Endothelial cell of umbilical vein (primary cell): ENCODE measurements at regions not wholly inside any gene's neighbourhood (a gene's known extent, or its start where the extent isn't known, plus 50 kb on each side); places are given as distances from the start of the nearest gene placed in this dataset.

Experiments
- BruUV-seq: library from RNA; stranded (reverse); fragments of 400-500 nt; replicated peaks from 2 replicates; lab custom pipeline; 2021; lab: Mats Ljungman, UMichigan
- CTCF ChIA-PET: fragments of 300-600, 350-600 bp; sonication (Branson Sonifier 250); formaldehyde crosslinking; loops from one replicate; lab custom pipeline; 2021; ENCODE audit warnings: antibody characterized with exemption, inconsistent platforms; lab: Charles Lee
- POLR2A ChIA-PET: fragments of 300-600, 350-600 bp; sonication (Branson Sonifier 250); formaldehyde crosslinking; loops from one replicate; lab custom pipeline; 2021; ENCODE audit warnings: antibody characterized with exemption, inconsistent platforms; lab: Charles Lee
- DNase-seq: peaks from one replicate; pipeline ENCODE4 v3.0.0-alpha.2; 2011; ENCODE audit warnings: low read depth, low spot score
- FAIRE-seq: peaks from 2 replicates; lab custom pipeline; 2011; peaks lifted over from hg19 to GRCh38; lab: Jason Lieb, UNC
- H2AFZ ChIP-seq: 2 replicates; pipeline ENCODE4 v1.6.0; 2012; ENCODE audit warnings: low read depth, low read length, control low read depth, inconsistent platforms
- H3K27ac ChIP-seq: 2 replicates; pipeline ENCODE4 v1.5.1; 2011; ENCODE audit warnings: low read depth, mild to moderate bottlenecking, control low read depth, low read length, moderate library complexity; ENCODE audit not compliant: insufficient read depth
- H3K27me3 ChIP-seq, 2 experiments: 2 replicates each; pipeline versions ENCODE4 v1.6.0 to v1.6.1; 2011; ENCODE audit warnings: low read length in 2 of 2, mixed read lengths in 1 of 2; ENCODE audit not compliant: control insufficient read depth in 2 of 2, insufficient read depth in 2 of 2
- H3K36me3 ChIP-seq, 2 experiments: 2 replicates in 1 of 2; 3 replicates in 1 of 2; pipeline ENCODE4 v1.5.1; 2011; ENCODE audit warnings: low read length in 2 of 2, mild to moderate bottlenecking in 1 of 2, moderate library complexity in 1 of 2; ENCODE audit not compliant: control insufficient read depth in 2 of 2, insufficient read depth in 2 of 2; ENCODE audit errors: extremely low read depth in 1 of 2
- H3K4me1 ChIP-seq: 3 replicates; pipeline ENCODE4 v1.5.1; 2011; ENCODE audit warnings: mild to moderate bottlenecking, low read length; ENCODE audit not compliant: control insufficient read depth, insufficient read depth; ENCODE audit errors: extremely low read depth
- H3K4me2 ChIP-seq: 2 replicates; pipeline ENCODE4 v1.6.1; 2011; ENCODE audit warnings: low read length, control low read depth, mixed read lengths; ENCODE audit not compliant: insufficient read depth
- H3K4me3 ChIP-seq, 3 experiments: fragments of 200-600 bp in 1 of 3; sonication (generic), shearing (Covaris generic) in 1 of 3; replicated peaks in 1 of 3; 2 replicates each; pipeline ENCODE4 v1.5.1; 2011 to 2016; ENCODE audit warnings: control low read depth in 3 of 3, low read length in 3 of 3, mild to moderate bottlenecking in 2 of 3, inconsistent platforms in 1 of 3, low read depth in 1 of 3, moderate library complexity in 1 of 3; ENCODE audit not compliant: insufficient read depth in 1 of 3
- H3K79me2 ChIP-seq: 2 replicates; pipeline ENCODE4 v1.6.0; 2012; ENCODE audit warnings: low read length, inconsistent platforms; ENCODE audit not compliant: control insufficient read depth, insufficient read depth
- H3K9ac ChIP-seq: replicated peaks from 2 replicates; pipeline ENCODE3; 2011; ENCODE audit warnings: low read length, control low read depth; ENCODE audit not compliant: insufficient read depth; ENCODE audit errors: extremely low read depth
- H3K9me1 ChIP-seq: replicated peaks from 3 replicates; pipeline ENCODE4 v1.6.0; 2011; ENCODE audit warnings: mild to moderate bottlenecking, low read length; ENCODE audit not compliant: control insufficient read depth, insufficient read depth; ENCODE audit errors: extremely low read depth
- H3K9me3 ChIP-seq: replicated peaks from 2 replicates; pipeline ENCODE4 v1.5.1; 2012; ENCODE audit warnings: low read length, inconsistent platforms; ENCODE audit not compliant: control insufficient read depth, insufficient read depth
- H4K20me1 ChIP-seq: replicated peaks from 2 replicates; pipeline ENCODE3; 2011; ENCODE audit warnings: mild to moderate bottlenecking, low read length; ENCODE audit not compliant: control insufficient read depth, insufficient read depth; ENCODE audit errors: extremely low read depth
- CTCF ChIP-seq, 2 donors: IDR thresholded peaks; 1 replicate in 1 of 2; 2 replicates in 1 of 2; pipeline ENCODE4 v1.5.1; 2011; ENCODE audit warnings: low read length in 2 of 2, mild to moderate bottlenecking in 2 of 2, moderate library complexity in 2 of 2, control low read depth in 1 of 2, inconsistent platforms in 1 of 2, low read depth in 1 of 2; ENCODE audit not compliant: insufficient read depth in 1 of 2; ENCODE audit errors: extremely low read depth in 1 of 2
- EZH2 ChIP-seq: IDR thresholded peaks from 2 replicates; pipeline ENCODE4 v1.6.1; 2012; ENCODE audit warnings: borderline replicate concordance, low read depth, mild to moderate bottlenecking, moderate library complexity, low read length, inconsistent platforms; ENCODE audit not compliant: severe bottlenecking
- FOS ChIP-seq: IDR thresholded peaks from 2 replicates; pipeline ENCODE4 v1.6.1; 2011; ENCODE audit warnings: mild to moderate bottlenecking, low read length, moderate library complexity, borderline replicate concordance; ENCODE audit not compliant: insufficient read depth
- GATA2 ChIP-seq: IDR thresholded peaks from 2 replicates; pipeline ENCODE4 v1.7.0; 2011; ENCODE audit warnings: low read depth, mild to moderate bottlenecking, moderate library complexity, mixed read lengths, low read length; ENCODE audit not compliant: insufficient read length, insufficient read depth
- JUN ChIP-seq: IDR thresholded peaks from 2 replicates; pipeline ENCODE4 v1.6.1; 2011; ENCODE audit warnings: borderline replicate concordance, low read depth; ENCODE audit not compliant: insufficient read length, insufficient read depth
- MAX ChIP-seq: IDR thresholded peaks from 2 replicates; pipeline ENCODE4 v1.6.1; 2011; ENCODE audit not compliant: insufficient read depth, insufficient read length
- MYC ChIP-seq: IDR thresholded peaks from one replicate; pipeline ENCODE4 v1.6.1; 2011; ENCODE audit warnings: mild to moderate bottlenecking, low read depth, low read length
- POLR2A ChIP-seq: IDR thresholded peaks from 2 replicates; pipeline ENCODE4 v1.6.1; 2012; ENCODE audit warnings: low read depth, mild to moderate bottlenecking, control low read depth, low read length
- POLR2AphosphoS5 ChIP-seq: IDR thresholded peaks from 2 replicates; pipeline ENCODE4 v1.6.1; 2012; ENCODE audit warnings: low read depth, mild to moderate bottlenecking, control low read depth, low read length, moderate library complexity; ENCODE audit not compliant: insufficient read depth
- dilution Hi-C: fragments of 300-500 bp; cut with MboI; formaldehyde crosslinking; loops from one replicate; pipeline ENCODE4 v1.15.0; 2019; ENCODE audit warnings: low sequenced_read_pairs; ENCODE audit not compliant: extremely low pct_ligation_motif_present
- intact Hi-C: fragments of 100-400 bp; cut with micrococcal nuclease; formaldehyde crosslinking; loops from one replicate; pipeline ENCODE4 v1.10.0; 2022

- CTCF ChIA-PET, result no interaction called here
- TF ChIP-seq MYC (no peak), GATA2 (no peak), MAX (no peak), JUN (no peak), POLR2AphosphoS5 (no peak), CTCF (IDR thresholded peaks at IDR 0.05; ENCODE audit: extremely low read depth in 1 of 2, insufficient read depth in 1 of 2, low read depth in 1 of 2, low read length in 2 of 2) (no peak), EZH2 (no peak), POLR2A (no peak), FOS (no peak)
- POLR2A ChIA-PET, result no interaction called here
- Histone ChIP-seq H3K36me3 (no peaks in the 10 kb centered on the region), H4K20me1 (no peaks in the 10 kb centered on the region), H3K27me3 (no peaks in the 10 kb centered on the region), H3K4me2 (no peak overlapping the region), H2AFZ (no peak overlapping the region), H3K9ac (no peak overlapping the region), H3K79me2 (no peaks in the 10 kb centered on the region), H3K4me1 (no peaks in the 10 kb centered on the region), H3K9me1 (no peaks in the 10 kb centered on the region), H3K9me3 (no peaks in the 10 kb centered on the region), H3K27ac (no peak overlapping the region), H3K4me3 (no peak overlapping the region)
- intact Hi-C loops (no loop called here), dilution Hi-C loops (no loop called here)
- no peak for DNase-seq
- no TSS peak for BruUV-seq
- no peak for FAIRE-seq
Observed at GRCh38 chr14:40414386-40414785, 982.2 kb upstream of the FBXO33 start.
